Gastrocnemius medialis (tissue), 4 donors: ENCODE measurements at regions not wholly inside any gene's neighbourhood (a gene's known extent, or its start where the extent isn't known, plus 50 kb on each side); places are given as distances from the start of the nearest gene placed in this dataset.

Source experiments
- ATAC-seq, 2 donors: fragments of 150-250 bp; one replicate each; pipeline ENCODE4 v1.9.1; 2016
- DNase-seq, 2 donors: peaks; one replicate each; pipeline ENCODE4 v3.0.0-alpha.2; 2019
- H3K27ac ChIP-seq, 4 donors: fragments of 200-600 bp; sonication (generic); 1 replicate in 1 of 4; 2 replicates in 3 of 4; pipeline ENCODE4 v1.5.1; 2016 to 2018; ENCODE audit warnings: mild to moderate bottlenecking in 2 of 4, moderate library complexity in 1 of 4
- H3K27me3 ChIP-seq, 3 donors: fragments of 200-600 bp; sonication (generic) in 2 of 3; 1 replicate in 1 of 3; 2 replicates in 2 of 3; pipeline versions ENCODE4 v1.5.1 to v1.6.0; 2016 to 2019; ENCODE audit warnings: mild to moderate bottlenecking in 1 of 3, moderate library complexity in 1 of 3
- H3K36me3 ChIP-seq, 2 donors: fragments of 200-600 bp; sonication (generic) in 1 of 2; one replicate each; pipeline ENCODE4 v1.5.1; 2017 to 2018
- H3K4me1 ChIP-seq, 2 donors: fragments of 200-600 bp; sonication (generic) in 1 of 2; one replicate each; pipeline ENCODE4 v1.5.1; 2016 to 2017; ENCODE audit warnings: mild to moderate bottlenecking in 2 of 2
- H3K4me3 ChIP-seq, 4 donors: fragments of 200-600 bp; sonication (generic) in 3 of 4; 1 replicate in 1 of 4; 2 replicates in 3 of 4; pipeline ENCODE4 v1.5.1; 2016 to 2019; ENCODE audit warnings: mild to moderate bottlenecking in 2 of 4
- H3K9me3 ChIP-seq, 3 donors: fragments of 200-600 bp; sonication (generic) in 2 of 3; 1 replicate in 1 of 3; 2 replicates in 2 of 3; pipeline ENCODE4 v1.5.1; 2016 to 2019
- POLR2A ChIP-seq, 2 donors: fragments of 450-650 bp; IDR thresholded peaks; one replicate each; pipeline ENCODE4 v1.6.1; 2017; ENCODE audit warnings: antibody characterized with exemption in 2 of 2, mild to moderate bottlenecking in 2 of 2, moderate library complexity in 2 of 2
- in situ Hi-C, 4 donors: fragments of 200-750 bp; cut with MboI; loops; one replicate each; pipeline versions ENCODE4 v1.15.0 to v1.8.0; 2017; ENCODE audit warnings: low sequenced_read_pairs in 4 of 4
- intact Hi-C: fragments of 100-400 bp; cut with DNase I; formaldehyde crosslinking; loops from one replicate; pipeline ENCODE4 v1.15.1; 2023; ENCODE audit warnings: low total_unique reads
- TF ChIP-seq, protein P1 (sequence below), 5 experiments: fragments of 450-650 bp in 3 of 5; fragments of 200-600 bp in 2 of 5; sonication (generic) in 2 of 5; IDR thresholded peaks in 4 of 5; conservative IDR thresholded peaks in 1 of 5; 1 replicate in 4 of 5; 2 replicates in 1 of 5; pipeline ENCODE4 v1.5.1; 2016 to 2019; ENCODE audit warnings: antibody characterized with exemption in 5 of 5, mild to moderate bottlenecking in 3 of 5, moderate library complexity in 3 of 5

DNA sequence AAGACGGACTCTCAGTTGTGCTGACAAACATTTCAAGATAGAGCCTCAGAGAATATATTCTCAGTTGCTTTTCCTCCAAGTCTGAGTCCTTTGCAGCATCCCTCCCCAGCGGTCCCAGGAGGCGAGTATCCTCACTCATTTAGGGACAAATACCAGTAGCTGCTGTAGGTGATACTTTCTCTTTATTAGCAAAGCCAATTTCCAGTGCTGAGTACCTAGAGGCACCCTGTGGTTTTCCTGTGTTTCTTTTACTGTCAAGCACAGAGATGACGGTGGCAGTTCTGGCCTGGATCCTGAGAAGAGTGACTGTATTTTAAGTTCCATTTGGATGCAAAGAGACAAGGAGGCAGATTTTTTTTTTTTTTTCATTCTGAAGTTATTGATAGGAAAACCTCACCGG is 1058.4 kb downstream of the SORCS3 start:
- H3K36me3 ChIP-seq: no peaks in the 10 kb centered on the region

DNA sequence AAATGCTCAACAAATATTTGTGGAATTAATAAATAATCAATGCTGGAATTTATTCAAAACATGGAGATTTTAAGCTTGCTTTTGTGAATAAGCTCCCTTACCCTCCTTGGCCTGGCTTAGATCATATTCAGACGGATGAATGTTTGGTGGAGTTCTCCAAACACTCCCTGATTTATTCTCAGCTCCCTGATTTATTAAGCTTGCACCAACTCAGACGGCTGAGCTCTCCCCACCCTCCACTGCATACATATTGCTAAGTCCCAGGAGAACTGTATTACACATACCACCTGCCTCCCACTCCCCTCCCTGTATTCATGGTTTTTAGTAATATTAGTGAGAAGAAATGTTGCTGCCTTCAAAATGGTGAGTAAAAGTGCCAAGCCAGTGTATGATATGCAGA is 1057.5 kb downstream of the SORCS3 start:
- ATAC-seq: no peak
- Histone ChIP-seq H3K27ac (no peak overlapping the region), H3K4me1 (no peaks in the 10 kb centered on the region), H3K9me3 (no peaks in the 10 kb centered on the region), H3K36me3 (no peaks in the 10 kb centered on the region), H3K27me3 (no peaks in the 10 kb centered on the region), H3K4me3 (no peak overlapping the region)
- TF ChIP-seq, protein P1, sequence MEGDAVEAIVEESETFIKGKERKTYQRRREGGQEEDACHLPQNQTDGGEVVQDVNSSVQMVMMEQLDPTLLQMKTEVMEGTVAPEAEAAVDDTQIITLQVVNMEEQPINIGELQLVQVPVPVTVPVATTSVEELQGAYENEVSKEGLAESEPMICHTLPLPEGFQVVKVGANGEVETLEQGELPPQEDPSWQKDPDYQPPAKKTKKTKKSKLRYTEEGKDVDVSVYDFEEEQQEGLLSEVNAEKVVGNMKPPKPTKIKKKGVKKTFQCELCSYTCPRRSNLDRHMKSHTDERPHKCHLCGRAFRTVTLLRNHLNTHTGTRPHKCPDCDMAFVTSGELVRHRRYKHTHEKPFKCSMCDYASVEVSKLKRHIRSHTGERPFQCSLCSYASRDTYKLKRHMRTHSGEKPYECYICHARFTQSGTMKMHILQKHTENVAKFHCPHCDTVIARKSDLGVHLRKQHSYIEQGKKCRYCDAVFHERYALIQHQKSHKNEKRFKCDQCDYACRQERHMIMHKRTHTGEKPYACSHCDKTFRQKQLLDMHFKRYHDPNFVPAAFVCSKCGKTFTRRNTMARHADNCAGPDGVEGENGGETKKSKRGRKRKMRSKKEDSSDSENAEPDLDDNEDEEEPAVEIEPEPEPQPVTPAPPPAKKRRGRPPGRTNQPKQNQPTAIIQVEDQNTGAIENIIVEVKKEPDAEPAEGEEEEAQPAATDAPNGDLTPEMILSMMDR (IDR thresholded peaks at IDR 0.05 in 4 of 5, conservative IDR thresholded peaks at IDR 0.05 in 1 of 5): no peak
- no peak for TF ChIP-seq POLR2A (IDR thresholded peaks at IDR 0.05)
- intact Hi-C loops: no loop called here
- in situ Hi-C loops: no loop called here
- DNase-seq: no peak

More for the DNA sequence above, 1058.4 kb downstream of the SORCS3 start:
- DNase-seq: no peak
- in situ Hi-C loops: no loop called here
- ATAC-seq: no peak
- no peak overlapping the region for H3K27ac ChIP-seq
- H3K4me3 ChIP-seq: no peak overlapping the region
- no peaks in the 10 kb centered on the region for H3K4me1 ChIP-seq
- intact Hi-C loops: no loop called here
- H3K9me3 ChIP-seq: no peaks in the 10 kb centered on the region
- no peaks in the 10 kb centered on the region for H3K27me3 ChIP-seq
- TF ChIP-seq POLR2A (IDR thresholded peaks at IDR 0.05): no peak
- TF ChIP-seq, protein P1 (IDR thresholded peaks at IDR 0.05 in 4 of 5, conservative IDR thresholded peaks at IDR 0.05 in 1 of 5): no peak

DNA sequence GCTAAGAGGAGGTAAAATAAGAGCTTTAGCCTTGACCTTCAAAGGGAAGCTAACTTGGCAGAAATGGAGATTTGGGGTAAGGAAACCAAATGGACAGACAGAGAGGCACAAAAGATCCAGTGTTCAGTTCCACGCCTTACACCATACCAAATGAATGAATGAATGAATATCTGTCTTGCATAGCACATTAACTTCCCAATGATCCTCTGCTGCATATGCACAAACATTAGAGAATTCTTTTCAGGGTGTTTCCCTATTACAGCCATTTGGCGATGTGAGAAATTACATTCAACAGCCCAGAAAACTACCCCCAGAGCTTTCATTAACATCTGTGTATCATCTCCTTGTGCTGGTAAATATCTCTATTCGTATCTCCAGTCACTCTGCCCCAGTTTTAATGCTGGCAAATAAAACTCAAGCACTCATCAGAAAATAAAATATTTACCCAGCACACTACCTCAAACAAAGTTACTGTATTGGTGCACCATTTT is 1056.2 kb downstream of the SORCS3 start:
- in situ Hi-C loops (no loop called here), intact Hi-C loops (no loop called here)
- ATAC-seq (no peak), DNase-seq (no peak)
- Histone ChIP-seq H3K4me3 (no peak overlapping the region), H3K36me3 (no peaks in the 10 kb centered on the region), H3K27me3 (no peaks in the 10 kb centered on the region), H3K9me3 (no peaks in the 10 kb centered on the region), H3K4me1 (no peaks in the 10 kb centered on the region), H3K27ac (no peak overlapping the region)
- TF ChIP-seq POLR2A (IDR thresholded peaks at IDR 0.05): no peak
- TF ChIP-seq, protein P1 (IDR thresholded peaks at IDR 0.05 in 4 of 5, conservative IDR thresholded peaks at IDR 0.05 in 1 of 5): no peak

DNA sequence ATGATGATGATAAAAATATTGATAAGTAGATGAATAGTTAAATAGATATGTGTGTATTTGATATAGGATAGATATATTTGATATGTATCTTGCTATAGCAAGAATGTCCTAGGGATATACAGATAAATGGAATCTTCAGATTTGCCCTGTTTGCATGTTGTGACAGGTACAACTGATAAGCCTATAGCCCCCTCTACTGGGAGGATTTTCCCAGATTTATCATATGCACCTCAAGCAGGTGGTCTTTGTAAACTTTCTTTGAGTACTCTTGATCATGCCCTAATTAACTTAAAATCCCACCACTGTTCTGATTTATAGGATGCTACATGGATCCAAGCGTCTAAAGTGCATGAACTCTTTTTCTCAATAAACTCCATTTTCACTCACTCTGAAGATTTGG is 1050.7 kb downstream of the SORCS3 start:
- intact Hi-C loops: no loop called here

More for the DNA sequence above, 1050.7 kb downstream of the SORCS3 start:
- Histone ChIP-seq H3K9me3 (no peaks in the 10 kb centered on the region), H3K4me1 (no peaks in the 10 kb centered on the region), H3K4me3 (no peak overlapping the region), H3K27me3 (no peaks in the 10 kb centered on the region), H3K27ac (no peak overlapping the region), H3K36me3 (no peaks in the 10 kb centered on the region)
- no peak for ATAC-seq
- in situ Hi-C loops: no loop called here
- DNase-seq: no peak
- TF ChIP-seq, protein P1 (IDR thresholded peaks at IDR 0.05 in 4 of 5, conservative IDR thresholded peaks at IDR 0.05 in 1 of 5): no peak
- TF ChIP-seq POLR2A (IDR thresholded peaks at IDR 0.05): no peak
